Epithelial cell of proximal tubule (primary cell): ENCODE measurements at regions not wholly inside any gene's neighbourhood (a gene's known extent, or its start where the extent isn't known, plus 50 kb on each side); places are given as distances from the start of the nearest gene placed in this dataset.

Experiments
- DNase-seq: peaks from one replicate; pipeline ENCODE4 v3.0.0-alpha.2; 2011; ENCODE audit warnings: low read depth
- H3K4me3 ChIP-seq: 2 replicates; pipeline ENCODE4 v1.5.1; 2011; ENCODE audit warnings: low read depth, mild to moderate bottlenecking, low read length
- CTCF ChIP-seq: conservative IDR thresholded peaks from 2 replicates; pipeline ENCODE4 v1.5.1; 2012; ENCODE audit warnings: low read depth, mild to moderate bottlenecking, low read length

GRCh38 chr1:232150770-232151548 is 479.0 kb downstream of the SIPA1L2 start:
- no peak for DNase-seq
- TF ChIP-seq CTCF: no peak
- H3K4me3 ChIP-seq: no peak overlapping the region

- H3K4me3 ChIP-seq: no peak overlapping the region
- DNase-seq: no peak
- no peak for TF ChIP-seq CTCF
Measured at GRCh38 chr1:232149287-232150201, 480.4 kb downstream of the SIPA1L2 start.

GRCh38 chr1:232147215-232147614 is 482.7 kb downstream of the SIPA1L2 start:
- H3K4me3 ChIP-seq: no peak overlapping the region
- TF ChIP-seq CTCF: no peak
- DNase-seq: no peak

- H3K4me3 ChIP-seq: no peak overlapping the region
- no peak for TF ChIP-seq CTCF
- DNase-seq: no peak
Measured at GRCh38 chr1:232146514-232146913, 483.4 kb downstream of the SIPA1L2 start.

- TF ChIP-seq CTCF: no peak
- DNase-seq: no peak
- no peak overlapping the region for H3K4me3 ChIP-seq
Measured at GRCh38 chr1:232145768-232146167, 484.2 kb downstream of the SIPA1L2 start.

GRCh38 chr1:232144696-232145230 is 485.2 kb downstream of the SIPA1L2 start:
- no peak overlapping the region for H3K4me3 ChIP-seq
- no peak for DNase-seq
- no peak for TF ChIP-seq CTCF
